Testis (tissue), 2 donors: ENCODE measurements at regions not wholly inside any gene's neighbourhood (a gene's known extent, or its start where the extent isn't known, plus 50 kb on each side); places are given as distances from the start of the nearest gene placed in this dataset.

Experiments used
- POLR2A ChIP-seq: fragments of 450-650 bp; IDR thresholded peaks from one replicate; pipeline ENCODE4 v1.6.1; 2017; ENCODE audit warnings: antibody characterized with exemption, mild to moderate bottlenecking, moderate library complexity
- TF ChIP-seq, protein P1 (sequence below), 3 experiments: fragments of 450-650 bp in 2 of 3; fragments of 200-600 bp in 1 of 3; sonication (generic) in 1 of 3; IDR thresholded peaks; one replicate each; pipeline ENCODE4 v1.5.1; 2016 to 2019; ENCODE audit warnings: antibody characterized with exemption in 3 of 3, mild to moderate bottlenecking in 2 of 3, moderate library complexity in 1 of 3

DNA sequence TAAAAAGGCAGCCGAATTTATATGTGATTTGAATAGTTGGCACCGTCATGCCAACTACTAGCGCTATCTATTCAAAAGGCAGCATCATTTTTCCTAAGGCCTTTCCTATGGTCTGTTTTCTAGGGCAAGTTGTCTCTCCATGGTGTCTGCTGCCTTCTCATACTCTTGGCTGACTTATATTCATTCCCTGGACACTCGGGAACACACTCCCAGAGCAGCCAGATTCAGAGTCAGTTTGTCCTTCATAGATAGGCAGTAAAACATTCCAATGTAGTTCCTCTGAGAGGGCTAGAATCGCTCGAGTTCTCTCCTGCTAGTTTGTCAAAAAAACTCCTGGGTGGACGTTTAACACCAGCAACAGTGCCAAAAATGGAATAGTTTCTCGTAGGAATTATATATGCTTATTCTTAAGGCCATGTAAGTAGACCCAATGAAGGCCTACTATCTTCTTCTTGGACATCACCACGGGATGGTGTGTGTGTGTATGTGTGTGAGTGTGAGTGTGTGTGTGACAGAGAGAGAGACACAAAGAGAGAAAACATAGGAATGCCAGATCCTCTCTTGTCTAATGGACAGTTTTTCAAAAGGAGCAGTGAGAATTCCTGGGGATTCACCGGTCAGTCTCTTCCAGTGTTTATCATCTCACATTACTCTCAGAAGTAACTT lies 129.3 kb upstream of the CTAGE1 start:
- TF ChIP-seq, protein P1, sequence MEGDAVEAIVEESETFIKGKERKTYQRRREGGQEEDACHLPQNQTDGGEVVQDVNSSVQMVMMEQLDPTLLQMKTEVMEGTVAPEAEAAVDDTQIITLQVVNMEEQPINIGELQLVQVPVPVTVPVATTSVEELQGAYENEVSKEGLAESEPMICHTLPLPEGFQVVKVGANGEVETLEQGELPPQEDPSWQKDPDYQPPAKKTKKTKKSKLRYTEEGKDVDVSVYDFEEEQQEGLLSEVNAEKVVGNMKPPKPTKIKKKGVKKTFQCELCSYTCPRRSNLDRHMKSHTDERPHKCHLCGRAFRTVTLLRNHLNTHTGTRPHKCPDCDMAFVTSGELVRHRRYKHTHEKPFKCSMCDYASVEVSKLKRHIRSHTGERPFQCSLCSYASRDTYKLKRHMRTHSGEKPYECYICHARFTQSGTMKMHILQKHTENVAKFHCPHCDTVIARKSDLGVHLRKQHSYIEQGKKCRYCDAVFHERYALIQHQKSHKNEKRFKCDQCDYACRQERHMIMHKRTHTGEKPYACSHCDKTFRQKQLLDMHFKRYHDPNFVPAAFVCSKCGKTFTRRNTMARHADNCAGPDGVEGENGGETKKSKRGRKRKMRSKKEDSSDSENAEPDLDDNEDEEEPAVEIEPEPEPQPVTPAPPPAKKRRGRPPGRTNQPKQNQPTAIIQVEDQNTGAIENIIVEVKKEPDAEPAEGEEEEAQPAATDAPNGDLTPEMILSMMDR (IDR thresholded peaks at IDR 0.05) = no peak
- no peak for TF ChIP-seq POLR2A
